Glomerular visceral epithelial cell (primary cell): ENCODE measurements at regions not wholly inside any gene's neighbourhood (a gene's known extent, or its start where the extent isn't known, plus 50 kb on each side); places are given as distances from the start of the nearest gene placed in this dataset.

Experiments
- DNase-seq: peaks from one replicate; pipeline ENCODE4 v3.0.0-alpha.2; 2016; ENCODE audit errors: extremely low spot score

GRCh38 chr2:129067070-129067469, 748.4 kb upstream of the HS6ST1 start:
- DNase-seq, result no peak

- no peak for DNase-seq
Measured at GRCh38 chr2:129067953-129068352, 749.3 kb upstream of the HS6ST1 start.

GRCh38 chr2:129068543-129068942, 749.9 kb upstream of the HS6ST1 start:
- no peak for DNase-seq

GRCh38 chr2:129069875-129070594, 751.4 kb upstream of the HS6ST1 start:
- no peak for DNase-seq

- DNase-seq, result no peak
Measured at GRCh38 chr2:129070663-129071062, 752.0 kb upstream of the HS6ST1 start.

GRCh38 chr2:129071531-129071930, 752.9 kb upstream of the HS6ST1 start:
- no peak for DNase-seq

GRCh38 chr2:129074298-129074920, 755.7 kb upstream of the HS6ST1 start:
- no peak for DNase-seq

GRCh38 chr2:129078548-129078947, 759.9 kb upstream of the HS6ST1 start:
- DNase-seq, result no peak

- DNase-seq, result no peak
Measured at GRCh38 chr2:129080715-129081476, 762.2 kb upstream of the HS6ST1 start.

GRCh38 chr2:129085386-129085785, 766.7 kb upstream of the HS6ST1 start:
- DNase-seq, result no peak

- no peak for DNase-seq
Measured at GRCh38 chr2:129087133-129087813, 768.6 kb upstream of the HS6ST1 start.

- no peak for DNase-seq
Measured at GRCh38 chr2:129091620-129092019, 773.0 kb upstream of the HS6ST1 start.

- DNase-seq, result no peak
Measured at GRCh38 chr2:129092956-129093355, 774.3 kb upstream of the HS6ST1 start.

- DNase-seq, result no peak
Measured at GRCh38 chr2:129101186-129101585, 782.5 kb upstream of the HS6ST1 start.

GRCh38 chr2:129103936-129104878, 785.5 kb upstream of the HS6ST1 start:
- DNase-seq, result no peak

- DNase-seq, result no peak
Measured at GRCh38 chr2:129112181-129112580, 793.5 kb upstream of the HS6ST1 start.

GRCh38 chr2:129113776-129114175, 795.1 kb upstream of the HS6ST1 start:
- no peak for DNase-seq

GRCh38 chr2:129117434-129117833, 798.8 kb upstream of the HS6ST1 start:
- no peak for DNase-seq

- DNase-seq, result no peak
Measured at GRCh38 chr2:129118296-129118695, 799.6 kb upstream of the HS6ST1 start.

- DNase-seq, result no peak
Measured at GRCh38 chr2:129129087-129129486, 810.4 kb upstream of the HS6ST1 start.
